Fibroblast of pulmonary artery (primary cell): ENCODE measurements at regions not wholly inside any gene's neighbourhood (a gene's known extent, or its start where the extent isn't known, plus 50 kb on each side); places are given as distances from the start of the nearest gene placed in this dataset.

Experiments used
- DNase-seq: peaks from one replicate; pipeline ENCODE4 v3.0.0-alpha.2; 2010; ENCODE audit warnings: low read depth
- H3K4me3 ChIP-seq: replicated peaks from 2 replicates; pipeline ENCODE4 v1.5.1; 2011; ENCODE audit warnings: low read depth, mild to moderate bottlenecking, control low read depth, low read length, moderate library complexity
- CTCF ChIP-seq: IDR thresholded peaks from 2 replicates; pipeline ENCODE4 v1.5.1; 2011; ENCODE audit warnings: mild to moderate bottlenecking, control low read depth, low read length, inconsistent platforms; ENCODE audit errors: missing control alignments

- no peak overlapping the region for H3K4me3 ChIP-seq
- TF ChIP-seq CTCF = no peak
- DNase-seq = no peak
Measured at GRCh38 chr13:76223565-76223964, 587.4 kb downstream of the LMO7 start.

- no peak overlapping the region for H3K4me3 ChIP-seq
- no peak for TF ChIP-seq CTCF
- no peak for DNase-seq
Measured at GRCh38 chr13:76222511-76222910, 586.4 kb downstream of the LMO7 start.

- no peak overlapping the region for H3K4me3 ChIP-seq
- TF ChIP-seq CTCF = no peak
- no peak for DNase-seq
Measured at GRCh38 chr13:76216729-76217128, 580.6 kb downstream of the LMO7 start.

DNA sequence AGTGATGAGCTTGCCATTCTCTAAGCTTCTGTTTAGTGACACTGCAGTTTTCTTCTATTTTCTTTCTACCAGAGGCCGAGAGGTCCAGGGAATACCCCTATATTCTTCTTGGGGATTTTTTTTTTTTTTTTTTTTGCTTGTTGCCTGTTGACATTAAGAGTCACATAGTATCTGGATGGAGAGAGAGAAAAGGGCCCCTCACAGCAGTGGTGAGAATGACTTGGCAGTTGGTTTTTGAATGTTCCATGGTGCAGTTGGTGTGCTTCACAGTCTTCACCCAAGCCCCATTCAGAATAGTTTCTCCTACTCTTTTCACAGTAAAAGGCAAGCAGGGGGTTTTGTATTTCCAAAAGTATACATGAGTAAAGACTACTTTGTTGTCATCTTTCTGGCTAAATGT is 577.9 kb downstream of the LMO7 start:
- TF ChIP-seq CTCF = no peak
- no peak for DNase-seq
- H3K4me3 ChIP-seq = no peak overlapping the region

DNA sequence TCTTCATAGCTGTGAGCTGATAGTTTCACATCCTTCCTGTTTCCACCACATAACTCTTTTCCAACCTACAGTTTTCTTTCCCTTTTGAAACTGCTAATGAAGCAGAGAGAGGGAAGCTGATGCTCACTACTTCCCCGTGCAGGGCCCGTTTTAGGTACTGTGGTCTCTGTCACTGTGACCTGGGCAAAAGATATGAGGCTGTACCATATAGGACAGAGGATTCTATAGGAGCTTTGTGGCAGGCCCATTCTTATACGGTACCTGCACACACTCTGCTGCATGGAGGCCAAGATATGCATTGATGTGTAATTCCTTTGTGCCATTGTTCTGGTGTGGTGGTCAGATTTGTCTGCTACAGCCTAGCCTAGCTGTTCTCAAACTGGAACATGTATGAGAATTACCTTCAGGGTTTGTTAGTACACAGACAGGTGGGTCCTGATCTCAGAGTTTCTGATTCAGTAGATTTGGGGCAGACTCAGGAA is 577.3 kb downstream of the LMO7 start:
- no peak overlapping the region for H3K4me3 ChIP-seq
- no peak for TF ChIP-seq CTCF
- DNase-seq = no peak

GRCh38 chr13:76210262-76210661 is 574.1 kb downstream of the LMO7 start:
- TF ChIP-seq CTCF = no peak
- no peak for DNase-seq
- H3K4me3 ChIP-seq = no peak overlapping the region

GRCh38 chr13:76198568-76199163 is 562.5 kb downstream of the LMO7 start:
- no peak overlapping the region for H3K4me3 ChIP-seq
- TF ChIP-seq CTCF = no peak
- DNase-seq = no peak
